B cell (primary cell): ENCODE measurements at regions not wholly inside any gene's neighbourhood (a gene's known extent, or its start where the extent isn't known, plus 50 kb on each side); places are given as distances from the start of the nearest gene placed in this dataset.

ENCODE experiments used
- ATAC-seq: fragments of 200-7000 bp; cut with Tn5 transposase; one replicate; pipeline ENCODE4 v1.10.0; 2021; ENCODE audit warnings: low read depth, mild to moderate bottlenecking, moderate number of reproducible peaks, moderate library complexity
- CTCF ChIA-PET: fragments of 350-600 bp; sonication (Branson Sonifier 250); formaldehyde crosslinking; loops from one replicate; lab custom pipeline; 2021; ENCODE audit warnings: antibody characterized with exemption, inconsistent platforms; lab: Charles Lee
- POLR2A ChIA-PET: fragments of 350-600 bp; sonication (Branson Sonifier 250); formaldehyde crosslinking; loops from one replicate; lab custom pipeline; 2021; ENCODE audit warnings: antibody characterized with exemption; lab: Charles Lee
- DNase-seq: peaks from one replicate; pipeline ENCODE4 v3.0.0; 2013
- H2AFZ ChIP-seq: 2 replicates; pipeline ENCODE4 v1.6.1; 2012; ENCODE audit warnings: mild to moderate bottlenecking, low read depth, low read length; ENCODE audit not compliant: insufficient read depth, poor library complexity, severe bottlenecking
- H3K27ac ChIP-seq, 2 donors: 1 replicate in 1 of 2; 2 replicates in 1 of 2; pipeline ENCODE4 v1.5.1; 2012 to 2013; ENCODE audit warnings: low read length in 2 of 2, mild to moderate bottlenecking in 2 of 2, moderate library complexity in 1 of 2
- H3K27me3 ChIP-seq, 4 experiments: fragments of 200-600 bp in 1 of 4; sonication (generic) in 1 of 4; replicated peaks in 1 of 4; 1 replicate in 2 of 4; 2 replicates in 2 of 4; pipeline versions ENCODE4 v1.6.1 to v1.7.0; 2013 to 2016; ENCODE audit warnings: low read length in 3 of 4, mild to moderate bottlenecking in 2 of 4, mixed read lengths in 1 of 4, moderate library complexity in 1 of 4; ENCODE audit not compliant: insufficient read depth in 4 of 4, control insufficient read depth in 3 of 4; ENCODE audit errors: control extremely low read depth in 1 of 4
- H3K36me3 ChIP-seq, 2 experiments: replicated peaks in 1 of 2; 1 replicate in 1 of 2; 2 replicates in 1 of 2; pipeline versions ENCODE4 v1.6.1 to v1.7.1; 2013; ENCODE audit warnings: low read length in 1 of 2; ENCODE audit not compliant: insufficient read depth in 2 of 2, control insufficient read depth in 1 of 2; ENCODE audit errors: control extremely low read depth in 1 of 2, extremely low read depth in 1 of 2
- H3K4me1 ChIP-seq, 2 donors: fragments of 200-600 bp in 1 of 2; sonication (generic) in 1 of 2; 1 replicate in 1 of 2; 2 replicates in 1 of 2; pipeline versions ENCODE4 v1.5.1 to v1.6.1; 2013 to 2017; ENCODE audit warnings: low read length in 2 of 2; ENCODE audit not compliant: control insufficient read depth in 2 of 2, insufficient read depth in 2 of 2
- H3K4me2 ChIP-seq: replicated peaks from 2 replicates; pipeline ENCODE3; 2012; ENCODE audit warnings: mild to moderate bottlenecking, low read depth, low read length; ENCODE audit not compliant: poor library complexity, severe bottlenecking
- H3K4me3 ChIP-seq, 5 experiments: fragments of 200-600 bp in 1 of 5; sonication (generic) in 1 of 5; 1 replicate in 3 of 5; 2 replicates in 2 of 5; pipeline versions ENCODE4 v1.5.1 to v1.7.0; 2011 to 2016; ENCODE audit warnings: low read length in 4 of 5, mild to moderate bottlenecking in 4 of 5, low read depth in 2 of 5, control low read depth in 1 of 5, moderate library complexity in 1 of 5; ENCODE audit not compliant: insufficient read depth in 1 of 5; ENCODE audit errors: control extremely low read depth in 1 of 5, extremely low read depth in 1 of 5
- H3K79me2 ChIP-seq: fragments of 200-600 bp; sonication (generic); one replicate; pipeline ENCODE4 v1.6.0; 2016; ENCODE audit warnings: low read length; ENCODE audit not compliant: control insufficient read depth, insufficient read depth
- H3K9ac ChIP-seq: fragments of 200-600 bp; sonication (generic); 2 replicates; pipeline ENCODE4 v1.6.1; 2017; ENCODE audit warnings: mild to moderate bottlenecking, low read length, moderate library complexity
- H3K9me3 ChIP-seq, 3 donors: one replicate each; pipeline versions ENCODE4 v1.6.1 to v1.7.1; 2013; ENCODE audit warnings: low read length in 2 of 3; ENCODE audit not compliant: control insufficient read depth in 2 of 3, insufficient read depth in 1 of 3; ENCODE audit errors: control extremely low read depth in 1 of 3
- H4K20me1 ChIP-seq: 2 replicates; pipeline ENCODE4 v1.6.0; 2012; ENCODE audit warnings: mild to moderate bottlenecking, low read length; ENCODE audit not compliant: insufficient read depth, control insufficient read depth, poor library complexity, severe bottlenecking
- H3K27ac Mint-ChIP-seq: one replicate; pipeline ENCODE4 v1.8.0; 2021; ENCODE audit warnings: mixed read lengths
- H3K27me3 Mint-ChIP-seq: one replicate; pipeline ENCODE4 v1.8.0; 2021; ENCODE audit warnings: mixed read lengths
- H3K4me1 Mint-ChIP-seq: one replicate; pipeline ENCODE4 v1.8.0; 2021; ENCODE audit warnings: mixed read lengths
- H3K4me3 Mint-ChIP-seq: one replicate; pipeline ENCODE4 v1.8.0; 2021; ENCODE audit warnings: mixed read lengths
- H3K9me3 Mint-ChIP-seq: one replicate; pipeline ENCODE4 v1.8.0; 2022; ENCODE audit warnings: mixed read lengths; ENCODE audit not compliant: insufficient read depth
- EZH2 ChIP-seq: IDR thresholded peaks from 2 replicates; pipeline ENCODE4 v1.6.1; 2012; ENCODE audit warnings: borderline replicate concordance, low read depth, mild to moderate bottlenecking, moderate library complexity, low read length; ENCODE audit not compliant: insufficient read depth, poor library complexity, severe bottlenecking
- WGBS: methylation state at CpG from one replicate; pipeline ENCODE4 v1.1.5; 2013; ENCODE audit warnings: missing lambda C conversion rate; ENCODE audit not compliant: insufficient coverage; 5-methylcytosine and 5-hydroxymethylcytosine counted together
- intact Hi-C: fragments of 100-400 bp; cut with micrococcal nuclease; formaldehyde crosslinking; loops from one replicate; pipeline ENCODE4 v1.10.0; 2022
- TF ChIP-seq, protein P1 (sequence below): fragments of 200-600 bp; IDR thresholded peaks from one replicate; pipeline ENCODE4 v1.8.0; 2022; ENCODE audit warnings: antibody characterized with exemption, mild to moderate bottlenecking

DNA sequence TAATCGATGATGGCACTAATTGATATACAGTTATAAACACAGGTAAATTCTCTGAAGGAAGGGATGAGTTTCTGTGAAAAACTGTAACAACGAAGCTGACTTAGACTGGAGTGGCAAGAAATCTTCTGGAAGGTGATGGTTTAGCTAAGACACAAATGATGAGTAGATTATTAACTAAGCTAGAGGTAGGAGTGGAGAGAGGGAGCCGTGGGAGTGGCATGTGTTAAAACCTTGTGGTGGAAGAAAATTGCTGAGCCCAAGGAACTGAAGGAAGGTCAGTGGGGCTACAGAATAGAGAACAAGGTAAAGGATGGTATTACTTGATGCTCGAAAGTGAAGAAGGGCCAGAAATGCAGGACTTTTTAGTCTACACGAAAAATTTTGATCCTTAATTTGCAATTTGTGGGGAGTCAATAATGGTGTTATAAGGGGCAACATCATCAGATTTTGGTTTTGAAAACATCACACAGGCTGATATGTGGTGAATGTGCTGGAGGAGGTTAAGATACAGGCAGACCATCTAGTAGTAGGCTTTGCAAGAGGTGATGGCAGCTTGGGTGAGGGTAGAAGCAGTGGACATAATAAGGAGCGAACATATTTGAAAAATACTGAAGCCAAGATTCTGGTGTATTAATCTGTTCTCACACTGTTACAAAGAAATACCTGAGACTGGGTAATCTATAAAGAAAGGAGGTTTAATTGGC is 93.8 kb downstream of the S1PR1 start:
- Histone ChIP-seq H3K9me3 (peaks cover 10 to 19% (median 15%) of the 10 kb centered on the region in 3 donors), H3K36me3 (no peaks in the 10 kb centered on the region), H3K4me2 (no peak overlapping the region), H3K27ac (no peak overlapping the region), H3K4me1 (peaks cover 0 to 2% of the 10 kb centered on the region in 2 donors), H3K9ac (no peak overlapping the region), H3K79me2 (no peaks in the 10 kb centered on the region), H2AFZ (no peak overlapping the region), H3K27me3 (no peaks in the 10 kb centered on the region), H4K20me1 (no peaks in the 10 kb centered on the region), H3K4me3 (no peak overlapping the region)
- Mint-ChIP-seq H3K27me3 (no peaks in the 10 kb centered on the region), H3K9me3 (peaks cover 16% of the 10 kb centered on the region), H3K4me3 (no peak overlapping the region), H3K27ac (no peak overlapping the region), H3K4me1 (peaks cover 3% of the 10 kb centered on the region)
- DNase-seq (no peak), ATAC-seq (no peak)
- no peak for TF ChIP-seq EZH2
- TF ChIP-seq, protein P1, sequence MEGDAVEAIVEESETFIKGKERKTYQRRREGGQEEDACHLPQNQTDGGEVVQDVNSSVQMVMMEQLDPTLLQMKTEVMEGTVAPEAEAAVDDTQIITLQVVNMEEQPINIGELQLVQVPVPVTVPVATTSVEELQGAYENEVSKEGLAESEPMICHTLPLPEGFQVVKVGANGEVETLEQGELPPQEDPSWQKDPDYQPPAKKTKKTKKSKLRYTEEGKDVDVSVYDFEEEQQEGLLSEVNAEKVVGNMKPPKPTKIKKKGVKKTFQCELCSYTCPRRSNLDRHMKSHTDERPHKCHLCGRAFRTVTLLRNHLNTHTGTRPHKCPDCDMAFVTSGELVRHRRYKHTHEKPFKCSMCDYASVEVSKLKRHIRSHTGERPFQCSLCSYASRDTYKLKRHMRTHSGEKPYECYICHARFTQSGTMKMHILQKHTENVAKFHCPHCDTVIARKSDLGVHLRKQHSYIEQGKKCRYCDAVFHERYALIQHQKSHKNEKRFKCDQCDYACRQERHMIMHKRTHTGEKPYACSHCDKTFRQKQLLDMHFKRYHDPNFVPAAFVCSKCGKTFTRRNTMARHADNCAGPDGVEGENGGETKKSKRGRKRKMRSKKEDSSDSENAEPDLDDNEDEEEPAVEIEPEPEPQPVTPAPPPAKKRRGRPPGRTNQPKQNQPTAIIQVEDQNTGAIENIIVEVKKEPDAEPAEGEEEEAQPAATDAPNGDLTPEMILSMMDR: no peak
- intact Hi-C loops: no loop called here
- 98% methylated on average over 4 of the region's 6 CpGs for WGBS
- ChIA-PET CTCF (interaction anchor here (1.3 kb wide), 1 partner anchor 21 kb away, joined by 3 read pairs; no protein-coding TSS in a partner anchor), POLR2A (no interaction called here)

DNA sequence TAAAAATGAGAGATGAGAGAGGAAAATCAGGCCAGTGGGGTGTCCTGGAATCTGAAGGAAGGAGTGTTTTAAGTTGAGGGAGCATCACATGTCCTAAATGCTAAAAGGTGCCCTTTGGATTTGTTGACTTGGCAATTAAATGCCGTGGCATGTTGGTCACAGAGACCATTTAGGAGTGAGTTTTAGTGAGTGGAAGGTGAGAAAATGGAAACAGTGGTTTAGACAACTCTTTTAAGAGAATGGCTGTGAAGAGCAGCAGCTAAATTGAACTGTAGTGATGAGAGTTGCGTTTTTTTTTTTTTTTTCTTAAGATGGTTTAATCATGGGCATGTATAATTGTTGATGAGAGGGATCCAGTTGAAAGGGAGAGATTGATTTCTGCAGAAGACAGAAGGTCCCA is 95.0 kb downstream of the S1PR1 start:
- ATAC-seq (no peak), DNase-seq (no peak)
- H3K27ac ChIP-seq: no peak overlapping the region
- no peak overlapping the region for H3K27ac Mint-ChIP-seq
- H3K9me3 ChIP-seq: peaks cover 10 to 19% (median 15%) of the 10 kb centered on the region in 3 donors
- H3K27me3 ChIP-seq: no peaks in the 10 kb centered on the region
- intact Hi-C loops: no loop called here
- no peak overlapping the region for H3K9ac ChIP-seq
- peaks cover 3% of the 10 kb centered on the region for H3K4me1 Mint-ChIP-seq
- POLR2A ChIA-PET: no interaction called here
- H3K4me3 Mint-ChIP-seq: no peak overlapping the region
- 97% methylated on average over 2 of the region's 2 CpGs for WGBS
- H4K20me1 ChIP-seq: no peaks in the 10 kb centered on the region
- H3K9me3 Mint-ChIP-seq: peaks cover 16% of the 10 kb centered on the region
- H3K4me3 ChIP-seq: no peak overlapping the region
- H3K4me2 ChIP-seq: no peak overlapping the region
- no peaks in the 10 kb centered on the region for H3K27me3 Mint-ChIP-seq
- H2AFZ ChIP-seq: no peak overlapping the region
- CTCF ChIA-PET: no interaction called here
- H3K79me2 ChIP-seq: no peaks in the 10 kb centered on the region
- H3K36me3 ChIP-seq: no peaks in the 10 kb centered on the region
- peaks cover 0 to 2% of the 10 kb centered on the region in 2 donors for H3K4me1 ChIP-seq
- TF ChIP-seq, protein P1: no peak
- no peak for TF ChIP-seq EZH2
